ENCODE measurements at regions not wholly inside any gene's neighbourhood (a gene's known extent, or its start where the extent isn't known, plus 50 kb on each side); places are given as distances from the start of the nearest gene placed in this dataset.
"Not testable (repeated sequence)": the region's sequence is repeated elsewhere in the genome, so short reads cannot be mapped to it uniquely, and the experiment has no call there.

- Histone ChIP-seq H4K20me1 (ENCODE audit: control insufficient read depth, insufficient read depth, low read length, poor library complexity, severe bottlenecking) (no peaks in the 10 kb centered on the region), H3K9me3 (ENCODE audit: control extremely low read depth in 1 of 3, control insufficient read depth in 2 of 3, insufficient read depth in 1 of 3, low read length in 2 of 3) (peaks cover 0 to 6% (median 0%) of the 10 kb centered on the region in 3 donors), H3K27ac (ENCODE audit: low read length in 2 of 2) (no peak overlapping the region), H3K4me1 (ENCODE audit: control insufficient read depth in 2 of 2, insufficient read depth in 2 of 2, low read length in 2 of 2) (no peaks in the 10 kb centered on the region), H3K9ac (ENCODE audit: low read length) (no peak overlapping the region), H2AFZ (ENCODE audit: insufficient read depth, low read depth, low read length, poor library complexity, severe bottlenecking) (no peak overlapping the region), H3K36me3 (replicated peaks in 1 of 2; ENCODE audit: control extremely low read depth in 1 of 2, control insufficient read depth in 1 of 2, extremely low read depth in 1 of 2, insufficient read depth in 2 of 2, low read length in 1 of 2) (no peaks in the 10 kb centered on the region), H3K27me3 (replicated peaks in 1 of 4; ENCODE audit: control extremely low read depth in 1 of 4, control insufficient read depth in 3 of 4, insufficient read depth in 4 of 4, low read length in 3 of 4) (no peaks in the 10 kb centered on the region), H3K4me3 (ENCODE audit: control extremely low read depth in 1 of 5, extremely low read depth in 1 of 5, insufficient read depth in 1 of 5, low read depth in 2 of 5, low read length in 4 of 5) (no peak overlapping the region), H3K4me2 (replicated peaks; ENCODE audit: low read depth, low read length, poor library complexity, severe bottlenecking) (no peak overlapping the region), H3K79me2 (ENCODE audit: control insufficient read depth, insufficient read depth, low read length) (no peaks in the 10 kb centered on the region)
- CTCF ChIA-PET, result no interaction called here
- POLR2A ChIA-PET, result no interaction called here
- TF ChIP-seq EZH2 (IDR thresholded peaks at IDR 0.05; ENCODE audit: borderline replicate concordance, insufficient read depth, low read depth, low read length, poor library complexity, severe bottlenecking) (no peak), CTCF (IDR thresholded peaks at IDR 0.05) (no peak)
- H3K27me3 Mint-ChIP-seq, result no peaks in the 10 kb centered on the region
- no peak overlapping the region for H3K27ac Mint-ChIP-seq
- intact Hi-C loops (cut with micrococcal nuclease), result no loop called here
- no peaks in the 10 kb centered on the region for H3K4me1 Mint-ChIP-seq
- peaks cover 4% of the 10 kb centered on the region for H3K9me3 Mint-ChIP-seq (ENCODE audit: insufficient read depth)
- no peak overlapping the region for H3K4me3 Mint-ChIP-seq
- ATAC-seq (ENCODE audit: low read depth), result no peak
- WGBS (ENCODE audit: insufficient coverage), result 60% methylated on average over 1 of the region's 5 CpGs
- no peak for DNase-seq
Measured at GRCh38 chr12:126447346-126447745, 1382.1 kb downstream of the AACS start.

- Mint-ChIP-seq H3K27me3 (no peaks in the 10 kb centered on the region), H3K4me1 (no peaks in the 10 kb centered on the region), H3K9me3 (ENCODE audit: insufficient read depth) (peaks cover 2% of the 10 kb centered on the region), H3K4me3 (no peak overlapping the region), H3K27ac (no peak overlapping the region)
- H2AFZ ChIP-seq (ENCODE audit: insufficient read depth, low read depth, low read length, poor library complexity, severe bottlenecking), result no peak overlapping the region
- H3K9ac ChIP-seq (ENCODE audit: low read length), result no peak overlapping the region
- intact Hi-C loops (cut with micrococcal nuclease), result no loop called here
- peaks cover 0 to 9% (median 0%) of the 10 kb centered on the region in 3 donors for H3K9me3 ChIP-seq (ENCODE audit: control extremely low read depth in 1 of 3, control insufficient read depth in 2 of 3, insufficient read depth in 1 of 3, low read length in 2 of 3)
- ChIA-PET CTCF (no interaction called here), POLR2A (no interaction called here)
- no peaks in the 10 kb centered on the region for H3K36me3 ChIP-seq (replicated peaks in 1 of 2; ENCODE audit: control extremely low read depth in 1 of 2, control insufficient read depth in 1 of 2, extremely low read depth in 1 of 2, insufficient read depth in 2 of 2, low read length in 1 of 2)
- no peaks in the 10 kb centered on the region for H3K79me2 ChIP-seq (ENCODE audit: control insufficient read depth, insufficient read depth, low read length)
- no peaks in the 10 kb centered on the region for H3K27me3 ChIP-seq (replicated peaks in 1 of 4; ENCODE audit: control extremely low read depth in 1 of 4, control insufficient read depth in 3 of 4, insufficient read depth in 4 of 4, low read length in 3 of 4)
- DNase-seq (no peak), ATAC-seq (ENCODE audit: low read depth) (no peak)
- no peaks in the 10 kb centered on the region for H3K4me1 ChIP-seq (ENCODE audit: control insufficient read depth in 2 of 2, insufficient read depth in 2 of 2, low read length in 2 of 2)
- H3K4me2 ChIP-seq (replicated peaks; ENCODE audit: low read depth, low read length, poor library complexity, severe bottlenecking), result no peak overlapping the region
- no CpG with 5 or more reads among the region's 4 CpGs for WGBS (ENCODE audit: insufficient coverage)
- H3K27ac ChIP-seq (ENCODE audit: low read length in 2 of 2), result no peak overlapping the region
- H3K4me3 ChIP-seq (ENCODE audit: control extremely low read depth in 1 of 5, extremely low read depth in 1 of 5, insufficient read depth in 1 of 5, low read depth in 2 of 5, low read length in 4 of 5), result no peak overlapping the region
- TF ChIP-seq CTCF (IDR thresholded peaks at IDR 0.05) (no peak), EZH2 (IDR thresholded peaks at IDR 0.05; ENCODE audit: borderline replicate concordance, insufficient read depth, low read depth, low read length, poor library complexity, severe bottlenecking) (no peak)
- no peaks in the 10 kb centered on the region for H4K20me1 ChIP-seq (ENCODE audit: control insufficient read depth, insufficient read depth, low read length, poor library complexity, severe bottlenecking)
Measured at GRCh38 chr12:126451809-126452208, 1386.6 kb downstream of the AACS start.

GRCh38 chr12:126452686-126453085 lies 1387.5 kb downstream of the AACS start:
- H3K4me3 ChIP-seq (ENCODE audit: control extremely low read depth in 1 of 5, extremely low read depth in 1 of 5, insufficient read depth in 1 of 5, low read depth in 2 of 5, low read length in 4 of 5); H3K9me3 Mint-ChIP-seq (ENCODE audit: insufficient read depth); H3K4me2 ChIP-seq (replicated peaks; ENCODE audit: low read depth, low read length, poor library complexity, severe bottlenecking); H3K27me3 ChIP-seq (replicated peaks in 1 of 4; ENCODE audit: control extremely low read depth in 1 of 4, control insufficient read depth in 3 of 4, insufficient read depth in 4 of 4, low read length in 3 of 4); H3K27me3 Mint-ChIP-seq; H3K27ac Mint-ChIP-seq; ATAC-seq (ENCODE audit: low read depth); POLR2A ChIA-PET; DNase-seq; H3K9ac ChIP-seq (ENCODE audit: low read length); H3K27ac ChIP-seq (ENCODE audit: low read length in 2 of 2); H3K79me2 ChIP-seq (ENCODE audit: control insufficient read depth, insufficient read depth, low read length); H3K9me3 ChIP-seq (ENCODE audit: control extremely low read depth in 1 of 3, control insufficient read depth in 2 of 3, insufficient read depth in 1 of 3, low read length in 2 of 3); CTCF ChIA-PET; H3K4me1 Mint-ChIP-seq; intact Hi-C loops (cut with micrococcal nuclease); H2AFZ ChIP-seq (ENCODE audit: insufficient read depth, low read depth, low read length, poor library complexity, severe bottlenecking); H3K36me3 ChIP-seq (replicated peaks in 1 of 2; ENCODE audit: control extremely low read depth in 1 of 2, control insufficient read depth in 1 of 2, extremely low read depth in 1 of 2, insufficient read depth in 2 of 2, low read length in 1 of 2); H3K4me3 Mint-ChIP-seq; H4K20me1 ChIP-seq (ENCODE audit: control insufficient read depth, insufficient read depth, low read length, poor library complexity, severe bottlenecking); H3K4me1 ChIP-seq (ENCODE audit: control insufficient read depth in 2 of 2, insufficient read depth in 2 of 2, low read length in 2 of 2): not testable (repeated sequence)
- WGBS (ENCODE audit: insufficient coverage), result 90% methylated on average over 8 of the region's 9 CpGs

Measured in B cell (primary cell).